ENCODE measurements at regions not wholly inside any gene's neighbourhood (a gene's known extent, or its start where the extent isn't known, plus 50 kb on each side); places are given as distances from the start of the nearest gene placed in this dataset.

GRCh38 chr6:21831521-21832291 is 238.2 kb downstream of the SOX4 start:
- Histone ChIP-seq H3K36me3 (ENCODE audit: control insufficient read depth in 4 of 4, insufficient read depth in 4 of 4, low read length in 4 of 4) (no peaks in the 10 kb centered on the region), H3K4me3 (no peak overlapping the region), H3K27ac (ENCODE audit: low read depth in 1 of 2, low read length in 1 of 2) (no peak overlapping the region), H3K9ac (ENCODE audit: insufficient read depth in 1 of 2, low read length in 2 of 2) (peak overlapping the region in 1 of 2 donors; percentile 2), H3K9me3 (ENCODE audit: control insufficient read depth in 4 of 4, insufficient read depth in 3 of 4, low read length in 3 of 4) (no peaks in the 10 kb centered on the region), H3K27me3 (ENCODE audit: control insufficient read depth in 3 of 3, insufficient read depth in 3 of 3, low read length in 2 of 3) (no peaks in the 10 kb centered on the region), H3K4me1 (ENCODE audit: control insufficient read depth in 5 of 5, insufficient read depth in 5 of 5, low read length in 5 of 5) (peaks cover 0 to 56% (median 22%) of the 10 kb centered on the region in 5 donors)
- WGBS, 2 donors = 34 to 57% methylated on average over 8 of the region's 8 CpGs
- TF ChIP-seq, protein P1, sequence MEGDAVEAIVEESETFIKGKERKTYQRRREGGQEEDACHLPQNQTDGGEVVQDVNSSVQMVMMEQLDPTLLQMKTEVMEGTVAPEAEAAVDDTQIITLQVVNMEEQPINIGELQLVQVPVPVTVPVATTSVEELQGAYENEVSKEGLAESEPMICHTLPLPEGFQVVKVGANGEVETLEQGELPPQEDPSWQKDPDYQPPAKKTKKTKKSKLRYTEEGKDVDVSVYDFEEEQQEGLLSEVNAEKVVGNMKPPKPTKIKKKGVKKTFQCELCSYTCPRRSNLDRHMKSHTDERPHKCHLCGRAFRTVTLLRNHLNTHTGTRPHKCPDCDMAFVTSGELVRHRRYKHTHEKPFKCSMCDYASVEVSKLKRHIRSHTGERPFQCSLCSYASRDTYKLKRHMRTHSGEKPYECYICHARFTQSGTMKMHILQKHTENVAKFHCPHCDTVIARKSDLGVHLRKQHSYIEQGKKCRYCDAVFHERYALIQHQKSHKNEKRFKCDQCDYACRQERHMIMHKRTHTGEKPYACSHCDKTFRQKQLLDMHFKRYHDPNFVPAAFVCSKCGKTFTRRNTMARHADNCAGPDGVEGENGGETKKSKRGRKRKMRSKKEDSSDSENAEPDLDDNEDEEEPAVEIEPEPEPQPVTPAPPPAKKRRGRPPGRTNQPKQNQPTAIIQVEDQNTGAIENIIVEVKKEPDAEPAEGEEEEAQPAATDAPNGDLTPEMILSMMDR (IDR thresholded peaks at IDR 0.05; ENCODE audit: control extremely low read depth, extremely low read depth) = no peak
- ATAC-seq (ENCODE audit: insufficient read depth, low FRiP score) (no peak), DNase-seq (peak; percentile 57 to 89 (median 88))

- 79 to 86% methylated on average over 7 of the region's 7 CpGs for WGBS, 2 donors
- peaks cover 0 to 21% (median under 1%) of the 10 kb centered on the region in 5 donors for H3K4me1 ChIP-seq (ENCODE audit: control insufficient read depth in 5 of 5, insufficient read depth in 5 of 5, low read length in 5 of 5)
- no peak overlapping the region for H3K9ac ChIP-seq (ENCODE audit: insufficient read depth in 1 of 2, low read length in 2 of 2)
- TF ChIP-seq, protein P1 (IDR thresholded peaks at IDR 0.05; ENCODE audit: control extremely low read depth, extremely low read depth) = no peak
- no peak overlapping the region for H3K27ac ChIP-seq (ENCODE audit: low read depth in 1 of 2, low read length in 1 of 2)
- no peak overlapping the region for H3K4me3 ChIP-seq
- H3K36me3 ChIP-seq (ENCODE audit: control insufficient read depth in 4 of 4, insufficient read depth in 4 of 4, low read length in 4 of 4) = no peaks in the 10 kb centered on the region
- no peaks in the 10 kb centered on the region for H3K27me3 ChIP-seq (ENCODE audit: control insufficient read depth in 3 of 3, insufficient read depth in 3 of 3, low read length in 2 of 3)
- ATAC-seq (ENCODE audit: insufficient read depth, low FRiP score) (no peak), DNase-seq (peak in 2 of 3 donors; percentile 74 to 77)
- H3K9me3 ChIP-seq (ENCODE audit: control insufficient read depth in 4 of 4, insufficient read depth in 3 of 4, low read length in 3 of 4) = no peaks in the 10 kb centered on the region
Observed at GRCh38 chr6:21836277-21836676, 242.7 kb downstream of the SOX4 start.

DNA sequence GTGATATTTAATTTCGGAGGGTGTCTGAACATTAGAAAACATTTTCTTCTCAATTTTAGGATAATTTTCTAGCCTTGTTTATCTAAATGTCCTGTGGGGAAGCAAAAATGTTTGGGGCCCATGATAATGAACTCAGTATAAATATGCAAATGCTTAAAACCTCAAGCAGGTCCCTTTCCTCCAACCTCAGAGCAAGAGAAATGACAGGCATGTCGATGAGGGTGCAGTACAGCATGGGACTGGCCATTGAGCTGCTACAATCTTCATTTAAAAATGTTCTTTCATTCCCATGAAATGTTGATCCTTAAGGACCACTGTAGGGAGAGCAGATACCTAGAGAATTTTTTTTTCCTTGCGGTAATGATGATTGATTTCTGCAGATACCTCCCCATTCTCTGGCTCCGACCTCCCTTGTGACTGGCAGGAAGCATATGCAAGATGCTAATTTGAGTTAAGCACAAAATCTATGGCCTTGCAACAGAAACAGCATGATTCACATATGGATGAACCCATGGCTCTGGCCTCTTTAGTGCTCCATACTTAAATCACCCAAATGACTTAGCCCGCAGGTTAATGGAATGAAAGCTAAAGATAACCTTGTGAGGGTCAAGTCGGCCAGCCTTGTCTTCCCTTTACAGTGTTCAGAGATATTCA is 243.3 kb downstream of the SOX4 start:
- H3K27me3 ChIP-seq (ENCODE audit: control insufficient read depth in 3 of 3, insufficient read depth in 3 of 3, low read length in 2 of 3) = no peaks in the 10 kb centered on the region
- H3K9ac ChIP-seq (ENCODE audit: insufficient read depth in 1 of 2, low read length in 2 of 2) = no peak overlapping the region
- WGBS, 2 donors = 51 to 73% methylated on average over 6 of the region's 6 CpGs
- ATAC-seq (ENCODE audit: insufficient read depth, low FRiP score) (no peak), DNase-seq (no peak)
- H3K36me3 ChIP-seq (ENCODE audit: control insufficient read depth in 4 of 4, insufficient read depth in 4 of 4, low read length in 4 of 4) = no peaks in the 10 kb centered on the region
- H3K27ac ChIP-seq (ENCODE audit: low read depth in 1 of 2, low read length in 1 of 2) = no peak overlapping the region
- TF ChIP-seq, protein P1 (IDR thresholded peaks at IDR 0.05; ENCODE audit: control extremely low read depth, extremely low read depth) = no peak
- H3K4me1 ChIP-seq (ENCODE audit: control insufficient read depth in 5 of 5, insufficient read depth in 5 of 5, low read length in 5 of 5) = peaks cover 0 to 14% (median 0%) of the 10 kb centered on the region in 5 donors
- H3K4me3 ChIP-seq = no peak overlapping the region
- H3K9me3 ChIP-seq (ENCODE audit: control insufficient read depth in 4 of 4, insufficient read depth in 3 of 4, low read length in 3 of 4) = no peaks in the 10 kb centered on the region

All from lung (tissue), 11 donors.